HepG2 (cell line): ENCODE measurements at regions not wholly inside any gene's neighbourhood (a gene's known extent, or its start where the extent isn't known, plus 50 kb on each side); places are given as distances from the start of the nearest gene placed in this dataset.

Source experiments
- ATF2 ChIP-seq: sonication (generic); formaldehyde crosslinking; IDR thresholded peaks from 2 replicates; pipeline ENCODE4 v1.4.0; 2020; ENCODE audit warnings: missing genetic modification reagents
- CBX5 ChIP-seq: sonication (generic); formaldehyde crosslinking; IDR thresholded peaks from 2 replicates; pipeline ENCODE4 v1.4.0; 2020; ENCODE audit warnings: missing genetic modification reagents, borderline replicate concordance
- DRAP1 ChIP-seq: IDR thresholded peaks from 2 replicates; pipeline ENCODE4 v1.6.1; 2016; ENCODE audit warnings: missing genetic modification reagents, missing compliant biosample characterization
- ELF3 ChIP-seq: IDR thresholded peaks from 2 replicates; pipeline ENCODE4 v1.6.1; 2016; ENCODE audit warnings: missing genetic modification reagents, missing compliant biosample characterization
- FOXA3 ChIP-seq: IDR thresholded peaks from 2 replicates; pipeline ENCODE4 v1.6.1; 2016; ENCODE audit warnings: missing genetic modification reagents, missing compliant biosample characterization
- FOXO1 ChIP-seq: sonication (generic); formaldehyde crosslinking; IDR thresholded peaks from 2 replicates; pipeline ENCODE4 v1.4.0; 2020; ENCODE audit warnings: missing genetic modification reagents
- HHEX ChIP-seq: IDR thresholded peaks from 2 replicates; pipeline ENCODE4 v1.6.1; 2016; ENCODE audit warnings: control low read depth
- IRF2 ChIP-seq: IDR thresholded peaks from 2 replicates; pipeline ENCODE4 v1.6.1; 2018; ENCODE audit warnings: missing genetic modification reagents, missing compliant biosample characterization
- MIXL1 ChIP-seq: IDR thresholded peaks from 2 replicates; pipeline ENCODE4 v1.6.1; 2016
- MXD1 ChIP-seq: sonication (generic); formaldehyde crosslinking; IDR thresholded peaks from 2 replicates; pipeline ENCODE4 v1.4.0; 2020; ENCODE audit warnings: mild to moderate bottlenecking, missing genetic modification reagents
- NFKBIZ ChIP-seq: IDR thresholded peaks from 2 replicates; pipeline ENCODE4 v1.6.1; 2018; ENCODE audit warnings: missing genetic modification reagents, missing compliant biosample characterization
- ONECUT2 ChIP-seq: sonication (generic); formaldehyde crosslinking; IDR thresholded peaks from 2 replicates; pipeline ENCODE4 v1.4.0; 2020; ENCODE audit warnings: missing genetic modification reagents
- POLR2G ChIP-seq: fragments of 200-400 bp; formaldehyde crosslinking; IDR thresholded peaks from 2 replicates; pipeline ENCODE4 v1.6.1; 2018; ENCODE audit warnings: mild to moderate bottlenecking, low read depth, low read length, moderate library complexity
- RAD21 ChIP-seq: fragments of 450-650 bp; formaldehyde crosslinking; IDR thresholded peaks from 2 replicates; pipeline ENCODE4 v1.5.0; 2020; ENCODE audit warnings: mild to moderate bottlenecking
- RARA ChIP-seq: IDR thresholded peaks from 2 replicates; pipeline ENCODE4 v1.6.1; 2016; ENCODE audit warnings: missing genetic modification reagents, missing compliant biosample characterization
- SOX5 ChIP-seq: IDR thresholded peaks from 2 replicates; pipeline ENCODE4 v1.6.1; 2016; ENCODE audit warnings: borderline replicate concordance
- SUZ12 ChIP-seq: fragments of 150-350 bp; IDR thresholded peaks from 2 replicates; pipeline ENCODE4 v1.6.1; 2014; ENCODE audit warnings: low read depth, low read length
- ZBTB20 ChIP-seq: sonication (generic); formaldehyde crosslinking; IDR thresholded peaks from 2 replicates; pipeline ENCODE4 v1.8.1; 2023; ENCODE audit warnings: missing genetic modification reagents, low read depth, mild to moderate bottlenecking, borderline replicate concordance
- ZBTB33 ChIP-seq: sonication (generic); formaldehyde crosslinking; IDR thresholded peaks from 2 replicates; pipeline ENCODE4 v1.4.0; 2020; ENCODE audit warnings: missing genetic modification reagents
- ZMAT3 ChIP-seq: sonication (generic); formaldehyde crosslinking; conservative IDR thresholded peaks from 2 replicates; pipeline ENCODE4 v1.7.0; 2021; ENCODE audit warnings: missing genetic modification reagents
- ZNF292 ChIP-seq: sonication (generic); formaldehyde crosslinking; IDR thresholded peaks from 2 replicates; pipeline ENCODE4 v1.8.1; 2022; ENCODE audit warnings: mild to moderate bottlenecking, low read depth, missing genetic modification reagents, borderline replicate concordance
- ZNF350 ChIP-seq: sonication (generic); formaldehyde crosslinking; IDR thresholded peaks from 2 replicates; pipeline ENCODE4 v1.4.0; 2020; ENCODE audit warnings: mild to moderate bottlenecking, low read depth, missing genetic modification reagents, borderline replicate concordance
- ZNF451 ChIP-seq: sonication (generic); formaldehyde crosslinking; IDR thresholded peaks from 2 replicates; pipeline ENCODE4 v1.5.0; 2020; ENCODE audit warnings: mild to moderate bottlenecking, missing genetic modification reagents
- ZNF687 ChIP-seq: sonication (generic); formaldehyde crosslinking; IDR thresholded peaks from 2 replicates; pipeline ENCODE4 v1.5.1; 2020; ENCODE audit warnings: mild to moderate bottlenecking, missing genetic modification reagents, moderate library complexity
- ZNF720 ChIP-seq: sonication (generic); formaldehyde crosslinking; IDR thresholded peaks from 2 replicates; pipeline ENCODE4 v1.4.0; 2020; ENCODE audit warnings: missing genetic modification reagents
- ZNF777 ChIP-seq: sonication (generic); formaldehyde crosslinking; IDR thresholded peaks from 2 replicates; pipeline ENCODE4 v1.4.0; 2020; ENCODE audit warnings: missing genetic modification reagents

- TF ChIP-seq ZNF777 (CRISPR knock-in tag) (no peak), SUZ12 (no peak), SOX5 (CRISPR knock-in tag) (peak; percentile 93), NFKBIZ (CRISPR knock-in tag) (peak; percentile 46; the same call in 1 of the 2 replicates), MIXL1 (CRISPR knock-in tag) (peak; percentile 26; the same call in 1 of the 2 replicates), FOXA3 (peak; percentile 96), ZNF292 (CRISPR knock-in tag) (no peak), ELF3 (CRISPR knock-in tag) (peak; percentile 89), ZMAT3 (no peak), POLR2G (peak; percentile 83), RARA (CRISPR knock-in tag) (peak; percentile 98), ZNF350 (CRISPR knock-in tag) (peak; percentile 25; the same call in 1 of the 2 replicates), CBX5 (CRISPR knock-in tag) (0 out of 2 replicates have a peak, but pooled peaks have one; percentile 23), ONECUT2 (CRISPR knock-in tag) (no peak), FOXO1 (peak; percentile 99), RAD21 (CRISPR knock-in tag) (0 out of 2 replicates have a peak, but pooled peaks have one; percentile 38), MXD1 (CRISPR knock-in tag) (0 out of 2 replicates have a peak, but pooled peaks have one; percentile 14), ZNF720 (CRISPR knock-in tag) (no peak), ZBTB20 (CRISPR knock-in tag) (no peak), ZNF687 (peak; percentile 47; the same call in 1 of the 2 replicates), IRF2 (CRISPR knock-in tag) (peak; percentile 68; the same call in 1 of the 2 replicates), DRAP1 (CRISPR knock-in tag) (0 out of 2 replicates have a peak, but pooled peaks have one; percentile 32), ATF2 (CRISPR knock-in tag) (peak; percentile 78; the same call in 1 of the 2 replicates), HHEX (CRISPR knock-in tag) (peak; percentile 76), ZNF451 (CRISPR knock-in tag) (no peak; the same call in 1 of the 2 replicates), ZBTB33 (CRISPR knock-in tag) (peak; percentile 64)
Measured at GRCh38 chr20:50389438-50389807, 120.8 kb upstream of the PTPN1 start (continued).
